HEK293T (cell line): ENCODE measurements at regions not wholly inside any gene's neighbourhood (a gene's known extent, or its start where the extent isn't known, plus 50 kb on each side); places are given as distances from the start of the nearest gene placed in this dataset.

Experiments used
- BHLHE40 ChIP-seq: fragments of 450-650 bp; IDR thresholded peaks from 2 replicates; pipeline ENCODE4 v1.6.1; 2016; ENCODE audit warnings: mild to moderate bottlenecking, moderate library complexity, borderline replicate concordance
- ELF4 ChIP-seq: fragments of 450-650 bp; IDR thresholded peaks from 2 replicates; pipeline ENCODE4 v1.6.1; 2017; ENCODE audit warnings: antibody characterized with exemption
- FOXA1 ChIP-seq: fragments of 450-650 bp; IDR thresholded peaks from 2 replicates; pipeline ENCODE4 v1.6.1; 2016; ENCODE audit warnings: mild to moderate bottlenecking
- FOXK2 ChIP-seq: fragments of 450-650 bp; IDR thresholded peaks from 2 replicates; pipeline ENCODE4 v1.6.1; 2016; ENCODE audit warnings: mild to moderate bottlenecking
- FOXM1 ChIP-seq: fragments of 450-650 bp; IDR thresholded peaks from 2 replicates; pipeline ENCODE4 v1.6.1; 2017; ENCODE audit warnings: mild to moderate bottlenecking, borderline replicate concordance
- HDGF ChIP-seq: fragments of 450-650 bp; IDR thresholded peaks from 2 replicates; pipeline ENCODE4 v1.6.1; 2017; ENCODE audit warnings: antibody characterized with exemption, borderline replicate concordance
- L3MBTL2 ChIP-seq: fragments of 450-650 bp; conservative IDR thresholded peaks from 2 replicates; pipeline ENCODE4 v1.6.1; 2016; ENCODE audit warnings: mild to moderate bottlenecking
- NFRKB ChIP-seq: fragments of 450-650 bp; IDR thresholded peaks from 2 replicates; pipeline ENCODE4 v1.6.1; 2016; ENCODE audit warnings: mild to moderate bottlenecking, moderate library complexity
- SP1 ChIP-seq: fragments of 450-650 bp; IDR thresholded peaks from 2 replicates; pipeline ENCODE4 v1.6.1; 2017
- SUZ12 ChIP-seq: fragments of 450-650 bp; IDR thresholded peaks from 2 replicates; pipeline ENCODE4 v1.6.1; 2016; ENCODE audit warnings: mild to moderate bottlenecking
- TARDBP ChIP-seq: fragments of 450-650 bp; IDR thresholded peaks from 2 replicates; pipeline ENCODE4 v1.6.1; 2016
- ZNF384 ChIP-seq: fragments of 450-650 bp; IDR thresholded peaks from 2 replicates; pipeline ENCODE4 v1.6.1; 2016
- TF ChIP-seq, protein P1 (sequence below): fragments of 450-650 bp; IDR thresholded peaks from 2 replicates; pipeline ENCODE4 v1.6.1; 2016

DNA sequence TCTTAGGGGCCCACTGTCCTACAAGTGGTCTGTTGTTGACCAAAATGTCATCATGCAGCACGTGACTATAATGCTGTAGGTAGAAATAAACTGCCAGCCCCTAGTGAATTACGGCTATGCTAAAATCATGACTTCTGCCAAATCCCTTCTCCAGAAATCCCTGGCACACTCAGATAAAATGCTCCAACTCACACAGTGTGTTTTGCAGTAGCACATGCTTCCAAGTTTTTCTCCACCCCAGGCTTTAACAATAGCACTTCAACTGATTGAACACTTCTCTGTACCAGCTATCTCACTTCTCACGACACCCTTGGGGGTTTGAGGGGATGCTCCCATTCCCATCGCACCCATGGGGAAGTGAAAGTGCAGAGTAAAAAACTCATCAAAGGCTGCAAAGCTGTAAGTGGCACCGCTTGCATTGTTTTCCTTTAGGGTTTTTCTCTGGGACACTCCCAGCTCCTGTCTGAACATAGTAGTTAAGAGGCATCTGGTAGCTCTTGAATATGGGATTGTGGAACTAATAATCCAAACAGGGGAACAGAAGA lies 151.0 kb upstream of the SLC24A2 start:
- TF ChIP-seq SUZ12 (no peak), ELF4 (no peak), FOXA1 (no peak), TARDBP (no peak), NFRKB (no peak), FOXM1 (no peak), FOXK2 (no peak), BHLHE40 (no peak), SP1 (no peak), HDGF (no peak), ZNF384 (no peak), L3MBTL2 (no peak)
- TF ChIP-seq, protein P1, sequence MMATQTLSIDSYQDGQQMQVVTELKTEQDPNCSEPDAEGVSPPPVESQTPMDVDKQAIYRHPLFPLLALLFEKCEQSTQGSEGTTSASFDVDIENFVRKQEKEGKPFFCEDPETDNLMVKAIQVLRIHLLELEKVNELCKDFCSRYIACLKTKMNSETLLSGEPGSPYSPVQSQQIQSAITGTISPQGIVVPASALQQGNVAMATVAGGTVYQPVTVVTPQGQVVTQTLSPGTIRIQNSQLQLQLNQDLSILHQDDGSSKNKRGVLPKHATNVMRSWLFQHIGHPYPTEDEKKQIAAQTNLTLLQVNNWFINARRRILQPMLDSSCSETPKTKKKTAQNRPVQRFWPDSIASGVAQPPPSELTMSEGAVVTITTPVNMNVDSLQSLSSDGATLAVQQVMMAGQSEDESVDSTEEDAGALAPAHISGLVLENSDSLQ = no peak
